ENCODE measurements at regions not wholly inside any gene's neighbourhood (a gene's known extent, or its start where the extent isn't known, plus 50 kb on each side); places are given as distances from the start of the nearest gene placed in this dataset.

GRCh38 chr11:34787895-34788294, 128.3 kb downstream of the APIP start:
- TF ChIP-seq REST (IDR thresholded peaks at IDR 0.05; ENCODE audit: insufficient read depth in 1 of 2, low read depth in 2 of 2, low read length in 2 of 2) (no peak), TAF1 (IDR thresholded peaks at IDR 0.05; ENCODE audit: borderline replicate concordance, insufficient read depth, low read length) (no peak), SIN3A (IDR thresholded peaks at IDR 0.05; ENCODE audit: borderline replicate concordance, insufficient read depth, low read length) (no peak), FOXP2 (optimal IDR thresholded peaks at IDR 0.05; ENCODE audit: borderline replicate concordance, extremely low read depth, extremely low read length, insufficient read depth) (no peak), POLR2AphosphoS5 (IDR thresholded peaks at IDR 0.05; ENCODE audit: low read depth, low read length) (no peak)

DNA sequence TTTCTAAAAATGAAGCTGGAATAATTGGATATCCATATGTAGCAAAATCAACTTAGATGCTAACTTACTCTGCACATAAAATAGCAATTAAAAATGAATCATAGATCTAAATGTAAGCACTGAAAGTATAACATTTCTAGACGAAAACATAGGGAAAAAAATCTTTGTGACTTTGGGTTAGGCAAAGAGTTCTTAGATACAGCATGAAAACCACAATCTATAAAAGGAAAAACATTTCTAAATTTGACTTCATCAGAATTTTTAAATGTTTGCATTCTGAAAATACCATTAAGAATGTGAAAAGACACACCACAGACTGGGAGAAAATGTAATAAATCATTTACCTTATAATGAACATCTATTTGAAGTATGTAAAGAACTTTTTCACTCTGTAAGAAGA, 128.8 kb downstream of the APIP start:
- TF ChIP-seq FOXP2 (optimal IDR thresholded peaks at IDR 0.05; ENCODE audit: borderline replicate concordance, extremely low read depth, extremely low read length, insufficient read depth) (no peak), TAF1 (IDR thresholded peaks at IDR 0.05; ENCODE audit: borderline replicate concordance, insufficient read depth, low read length) (no peak), POLR2AphosphoS5 (IDR thresholded peaks at IDR 0.05; ENCODE audit: low read depth, low read length) (no peak), REST (IDR thresholded peaks at IDR 0.05; ENCODE audit: insufficient read depth in 1 of 2, low read depth in 2 of 2, low read length in 2 of 2) (no peak), SIN3A (IDR thresholded peaks at IDR 0.05; ENCODE audit: borderline replicate concordance, insufficient read depth, low read length) (no peak)

- TF ChIP-seq POLR2AphosphoS5 (IDR thresholded peaks at IDR 0.05; ENCODE audit: low read depth, low read length) (no peak), FOXP2 (optimal IDR thresholded peaks at IDR 0.05; ENCODE audit: borderline replicate concordance, extremely low read depth, extremely low read length, insufficient read depth) (no peak), REST (IDR thresholded peaks at IDR 0.05; ENCODE audit: insufficient read depth in 1 of 2, low read depth in 2 of 2, low read length in 2 of 2) (no peak), SIN3A (IDR thresholded peaks at IDR 0.05; ENCODE audit: borderline replicate concordance, insufficient read depth, low read length) (no peak), TAF1 (IDR thresholded peaks at IDR 0.05; ENCODE audit: borderline replicate concordance, insufficient read depth, low read length) (no peak)
Observed at GRCh38 chr11:34784318-34784841, 131.8 kb downstream of the APIP start.

GRCh38 chr11:34783816-34784317, 132.3 kb downstream of the APIP start:
- TF ChIP-seq REST (IDR thresholded peaks at IDR 0.05; ENCODE audit: insufficient read depth in 1 of 2, low read depth in 2 of 2, low read length in 2 of 2) (no peak), FOXP2 (optimal IDR thresholded peaks at IDR 0.05; ENCODE audit: borderline replicate concordance, extremely low read depth, extremely low read length, insufficient read depth) (no peak), POLR2AphosphoS5 (IDR thresholded peaks at IDR 0.05; ENCODE audit: low read depth, low read length) (no peak), TAF1 (IDR thresholded peaks at IDR 0.05; ENCODE audit: borderline replicate concordance, insufficient read depth, low read length) (no peak), SIN3A (IDR thresholded peaks at IDR 0.05; ENCODE audit: borderline replicate concordance, insufficient read depth, low read length) (no peak)
